ENCODE measurements at regions not wholly inside any gene's neighbourhood (a gene's known extent, or its start where the extent isn't known, plus 50 kb on each side); places are given as distances from the start of the nearest gene placed in this dataset.

DNA sequence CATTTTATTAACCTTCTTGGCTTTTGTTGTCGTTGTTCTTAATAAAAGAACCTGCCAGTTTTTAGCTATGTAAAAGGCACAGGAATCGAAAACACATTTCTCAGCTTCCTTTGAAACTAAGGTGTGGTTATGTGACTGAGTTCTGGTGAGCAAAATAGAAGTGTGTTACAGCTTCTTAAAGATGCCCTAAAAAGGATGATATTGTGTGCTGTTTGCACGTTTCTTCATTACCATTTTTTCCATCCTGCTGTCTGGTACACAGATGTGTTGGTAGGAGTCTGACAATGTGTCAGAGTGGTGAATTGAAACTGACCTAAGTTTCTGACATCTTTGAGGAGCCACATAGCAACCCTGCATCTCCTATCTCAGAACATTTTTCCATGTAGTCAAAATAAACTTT, 380.6 kb downstream of the SUCLG1 start:
- H3K4me3 ChIP-seq = no peak overlapping the region
- H2AFZ ChIP-seq = no peak overlapping the region
- no peaks in the 10 kb centered on the region for H3K9me2 ChIP-seq (replicated peaks; ENCODE audit: insufficient read depth)
- no peak overlapping the region for H3K4me2 ChIP-seq
- no peak for DNase-seq (ENCODE audit: low spot score)
- WGBS (ENCODE audit: low lambda C conversion rate, missing lambda C conversion rate) = 84% methylated on average over 3 of the region's 3 CpGs
- no peaks in the 10 kb centered on the region for H3K79me2 ChIP-seq
- H4K20me1 ChIP-seq (ENCODE audit: insufficient read depth, poor library complexity, severe bottlenecking) = no peaks in the 10 kb centered on the region
- no peaks in the 10 kb centered on the region for H3K36me3 ChIP-seq (replicated peaks; ENCODE audit: insufficient read depth, low read depth)
- no peak overlapping the region for H3K27ac ChIP-seq
- no peaks in the 10 kb centered on the region for H3K4me1 ChIP-seq (ENCODE audit: insufficient read depth)
- TF ChIP-seq, protein P1, sequence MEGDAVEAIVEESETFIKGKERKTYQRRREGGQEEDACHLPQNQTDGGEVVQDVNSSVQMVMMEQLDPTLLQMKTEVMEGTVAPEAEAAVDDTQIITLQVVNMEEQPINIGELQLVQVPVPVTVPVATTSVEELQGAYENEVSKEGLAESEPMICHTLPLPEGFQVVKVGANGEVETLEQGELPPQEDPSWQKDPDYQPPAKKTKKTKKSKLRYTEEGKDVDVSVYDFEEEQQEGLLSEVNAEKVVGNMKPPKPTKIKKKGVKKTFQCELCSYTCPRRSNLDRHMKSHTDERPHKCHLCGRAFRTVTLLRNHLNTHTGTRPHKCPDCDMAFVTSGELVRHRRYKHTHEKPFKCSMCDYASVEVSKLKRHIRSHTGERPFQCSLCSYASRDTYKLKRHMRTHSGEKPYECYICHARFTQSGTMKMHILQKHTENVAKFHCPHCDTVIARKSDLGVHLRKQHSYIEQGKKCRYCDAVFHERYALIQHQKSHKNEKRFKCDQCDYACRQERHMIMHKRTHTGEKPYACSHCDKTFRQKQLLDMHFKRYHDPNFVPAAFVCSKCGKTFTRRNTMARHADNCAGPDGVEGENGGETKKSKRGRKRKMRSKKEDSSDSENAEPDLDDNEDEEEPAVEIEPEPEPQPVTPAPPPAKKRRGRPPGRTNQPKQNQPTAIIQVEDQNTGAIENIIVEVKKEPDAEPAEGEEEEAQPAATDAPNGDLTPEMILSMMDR (IDR thresholded peaks at IDR 0.05; ENCODE audit: poor library complexity) = no peak
- TF ChIP-seq EZH2phosphoT487 (IDR thresholded peaks at IDR 0.05; ENCODE audit: low read depth, severe bottlenecking, unreplicated experiment) (no peak), EZH2 (IDR thresholded peaks at IDR 0.05; ENCODE audit: borderline replicate concordance) (no peak)
- no peaks in the 10 kb centered on the region for H3K9me3 ChIP-seq (ENCODE audit: low read depth)
- no peaks in the 10 kb centered on the region for H3K27me3 ChIP-seq

DNA sequence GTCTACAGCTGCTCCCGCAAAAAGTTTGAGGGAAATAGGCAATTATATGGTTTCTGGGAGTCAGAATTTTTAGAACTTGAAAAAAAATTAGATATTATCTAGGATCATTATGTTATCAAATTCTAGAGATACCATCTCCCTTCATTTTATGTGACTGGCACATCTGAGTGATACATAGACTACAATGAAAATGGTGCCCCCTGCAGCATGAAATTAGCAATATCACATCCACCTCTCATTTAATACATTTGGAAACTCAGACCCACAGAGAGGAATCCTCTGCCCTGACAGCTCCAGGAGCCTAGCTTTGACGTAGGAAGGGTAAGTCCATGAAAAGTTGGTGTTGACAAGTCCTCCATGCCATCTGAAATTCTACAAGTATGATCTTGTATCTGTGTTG, 381.6 kb downstream of the SUCLG1 start:
- Histone ChIP-seq H3K4me1 (ENCODE audit: insufficient read depth) (no peaks in the 10 kb centered on the region), H2AFZ (no peak overlapping the region), H3K4me3 (no peak overlapping the region), H4K20me1 (ENCODE audit: insufficient read depth, poor library complexity, severe bottlenecking) (no peaks in the 10 kb centered on the region), H3K27ac (no peak overlapping the region), H3K9me2 (replicated peaks; ENCODE audit: insufficient read depth) (no peaks in the 10 kb centered on the region), H3K79me2 (no peaks in the 10 kb centered on the region), H3K4me2 (no peak overlapping the region), H3K27me3 (no peaks in the 10 kb centered on the region), H3K36me3 (replicated peaks; ENCODE audit: insufficient read depth, low read depth) (no peaks in the 10 kb centered on the region), H3K9me3 (ENCODE audit: low read depth) (no peaks in the 10 kb centered on the region)
- TF ChIP-seq EZH2 (IDR thresholded peaks at IDR 0.05; ENCODE audit: borderline replicate concordance) (no peak), EZH2phosphoT487 (IDR thresholded peaks at IDR 0.05; ENCODE audit: low read depth, severe bottlenecking, unreplicated experiment) (no peak)
- TF ChIP-seq, protein P1 (IDR thresholded peaks at IDR 0.05; ENCODE audit: poor library complexity) = peak; percentile 52
- peak; percentile 48 for DNase-seq (ENCODE audit: low spot score)
- 64% methylated on average over 2 of the region's 2 CpGs for whole genome bisulfite sequencing (ENCODE audit: low lambda C conversion rate, missing lambda C conversion rate)

DNA sequence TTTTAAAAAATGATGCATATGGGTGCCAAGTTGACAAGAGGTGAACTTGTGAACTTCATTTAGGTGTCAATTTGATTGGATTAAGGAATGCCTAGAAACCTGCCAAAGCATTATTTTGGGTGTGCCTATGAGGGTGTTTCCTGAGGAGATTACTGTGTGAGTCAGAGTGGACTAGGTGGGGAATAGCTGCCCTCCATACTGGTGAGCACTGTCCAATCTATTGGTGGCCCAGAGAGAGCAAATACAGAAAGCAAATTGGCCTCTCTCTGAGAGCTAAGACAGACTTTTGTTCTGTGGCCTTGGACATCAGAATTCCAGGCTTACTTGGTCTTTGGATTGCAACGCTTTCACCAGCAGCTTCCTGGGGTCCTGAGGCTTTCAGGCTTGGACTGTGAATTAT, 388.0 kb downstream of the SUCLG1 start:
- TF ChIP-seq EZH2 (IDR thresholded peaks at IDR 0.05; ENCODE audit: borderline replicate concordance) = no peak
- no peak for TF ChIP-seq EZH2phosphoT487 (IDR thresholded peaks at IDR 0.05; ENCODE audit: low read depth, severe bottlenecking, unreplicated experiment)
- TF ChIP-seq, protein P1 (IDR thresholded peaks at IDR 0.05; ENCODE audit: poor library complexity) = no peak
- 92% methylated on average over 1 of the region's 1 CpG for WGBS (ENCODE audit: low lambda C conversion rate, missing lambda C conversion rate)
- Histone ChIP-seq H3K36me3 (replicated peaks; ENCODE audit: insufficient read depth, low read depth) (no peaks in the 10 kb centered on the region), H3K27me3 (no peaks in the 10 kb centered on the region), H3K4me2 (no peak overlapping the region), H3K4me1 (ENCODE audit: insufficient read depth) (no peaks in the 10 kb centered on the region), H3K9me2 (replicated peaks; ENCODE audit: insufficient read depth) (no peaks in the 10 kb centered on the region), H3K27ac (no peak overlapping the region), H3K4me3 (no peak overlapping the region), H3K79me2 (no peaks in the 10 kb centered on the region), H4K20me1 (ENCODE audit: insufficient read depth, poor library complexity, severe bottlenecking) (no peaks in the 10 kb centered on the region), H2AFZ (no peak overlapping the region), H3K9me3 (ENCODE audit: low read depth) (no peaks in the 10 kb centered on the region)
- no peak for DNase-seq (ENCODE audit: low spot score)

DNA sequence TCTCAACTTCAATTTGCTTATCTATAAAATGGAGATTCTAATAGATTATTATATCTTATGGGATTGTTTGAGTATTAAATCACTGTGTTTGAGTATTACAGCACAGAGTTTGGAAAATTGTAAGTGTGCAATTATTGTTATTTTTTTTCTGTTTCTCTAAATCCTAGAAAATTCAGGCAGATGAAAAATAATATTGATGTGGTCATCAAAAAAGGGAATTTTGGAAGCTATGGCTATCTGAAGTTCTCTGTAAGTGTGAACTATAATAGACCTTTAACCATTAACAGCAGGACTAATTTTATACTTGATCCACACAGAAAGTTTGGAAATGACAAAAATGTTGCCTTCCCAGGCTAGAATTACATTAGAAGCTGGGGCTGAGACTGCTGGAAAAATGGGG, 393.2 kb downstream of the SUCLG1 start:
- no peak overlapping the region for H3K4me3 ChIP-seq
- H3K9me3 ChIP-seq (ENCODE audit: low read depth) = no peaks in the 10 kb centered on the region
- DNase-seq (ENCODE audit: low spot score) = no peak
- TF ChIP-seq EZH2 (IDR thresholded peaks at IDR 0.05; ENCODE audit: borderline replicate concordance) (no peak), EZH2phosphoT487 (IDR thresholded peaks at IDR 0.05; ENCODE audit: low read depth, severe bottlenecking, unreplicated experiment) (no peak)
- TF ChIP-seq, protein P1 (IDR thresholded peaks at IDR 0.05; ENCODE audit: poor library complexity) = no peak
- H3K27ac ChIP-seq = no peak overlapping the region
- H3K4me2 ChIP-seq = no peak overlapping the region
- H3K27me3 ChIP-seq = no peaks in the 10 kb centered on the region
- H2AFZ ChIP-seq = no peak overlapping the region
- H3K36me3 ChIP-seq (replicated peaks; ENCODE audit: insufficient read depth, low read depth) = no peaks in the 10 kb centered on the region
- H3K79me2 ChIP-seq = no peaks in the 10 kb centered on the region
- no peaks in the 10 kb centered on the region for H3K9me2 ChIP-seq (replicated peaks; ENCODE audit: insufficient read depth)
- no peaks in the 10 kb centered on the region for H3K4me1 ChIP-seq (ENCODE audit: insufficient read depth)
- H4K20me1 ChIP-seq (ENCODE audit: insufficient read depth, poor library complexity, severe bottlenecking) = no peaks in the 10 kb centered on the region
